GM12875 (cell line): ENCODE measurements at regions not wholly inside any gene's neighbourhood (a gene's known extent, or its start where the extent isn't known, plus 50 kb on each side); places are given as distances from the start of the nearest gene placed in this dataset.

Source experiments
- H3K4me3 ChIP-seq: one replicate; pipeline ENCODE4 v1.5.1; 2011; ENCODE audit warnings: low read depth, low read length, control low read depth
- CTCF ChIP-seq: IDR thresholded peaks from 2 replicates; pipeline ENCODE4 v1.5.1; 2011; ENCODE audit warnings: low read depth, mild to moderate bottlenecking, control low read depth, inconsistent platforms, low read length, moderate library complexity, borderline replicate concordance; ENCODE audit not compliant: insufficient read depth

- H3K4me3 ChIP-seq = no peak overlapping the region
- no peak for TF ChIP-seq CTCF
These were observed 621.8 kb downstream of the CDH26 start for GRCh38 chr20:60579941-60580515.

DNA sequence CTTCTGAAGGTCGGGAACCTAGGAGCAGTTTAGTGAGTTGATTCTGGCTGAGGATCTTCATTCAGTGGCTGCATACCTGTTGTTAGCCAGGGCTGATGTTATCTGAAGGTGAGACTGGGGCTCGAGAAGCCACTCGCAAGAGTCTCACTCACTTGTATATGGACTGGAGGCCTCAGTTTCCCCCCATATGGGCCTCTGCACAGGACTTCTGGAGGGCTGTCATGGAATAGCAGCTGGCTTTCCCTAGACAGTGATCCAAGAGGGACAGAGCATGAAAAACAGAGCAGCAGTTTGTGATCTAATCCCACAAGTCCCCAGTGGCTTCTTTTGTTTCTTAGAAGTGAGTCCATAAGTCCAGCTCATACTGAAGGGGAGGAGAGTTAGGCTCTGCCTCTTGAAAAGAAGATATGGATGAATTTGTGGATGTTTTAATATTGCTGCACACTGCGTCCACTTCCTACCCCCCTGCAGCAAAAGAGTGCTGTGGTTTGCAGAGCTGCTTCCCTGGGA, 623.4 kb downstream of the CDH26 start:
- no peak for TF ChIP-seq CTCF
- H3K4me3 ChIP-seq = no peak overlapping the region

- TF ChIP-seq CTCF = no peak
- no peak overlapping the region for H3K4me3 ChIP-seq
These were observed 625.5 kb downstream of the CDH26 start for GRCh38 chr20:60583741-60584140.

GRCh38 chr20:60584221-60584620, 626.0 kb downstream of the CDH26 start:
- no peak overlapping the region for H3K4me3 ChIP-seq
- no peak for TF ChIP-seq CTCF

DNA sequence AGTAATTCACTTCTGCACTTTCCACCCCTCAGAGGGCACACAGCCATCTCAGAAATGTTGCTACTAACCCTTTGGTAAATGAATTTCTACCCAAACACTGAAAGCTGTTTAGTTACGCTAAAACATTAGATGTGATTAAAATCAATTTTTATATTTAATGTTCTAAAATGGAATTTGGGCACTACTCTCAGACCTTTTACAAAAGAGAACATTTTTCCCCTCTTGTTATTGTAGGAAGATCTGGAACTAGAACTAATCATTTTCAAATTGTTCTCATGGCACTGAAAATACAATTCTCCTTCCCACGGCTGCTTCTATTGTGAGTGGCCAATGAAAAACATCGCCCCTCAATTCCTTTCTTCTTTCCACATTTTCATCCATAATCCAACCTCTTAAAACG, 627.4 kb downstream of the CDH26 start:
- H3K4me3 ChIP-seq = no peak overlapping the region
- no peak for TF ChIP-seq CTCF

- no peak for TF ChIP-seq CTCF
- H3K4me3 ChIP-seq = no peak overlapping the region
These were observed 628.2 kb downstream of the CDH26 start for GRCh38 chr20:60586269-60587050.

DNA sequence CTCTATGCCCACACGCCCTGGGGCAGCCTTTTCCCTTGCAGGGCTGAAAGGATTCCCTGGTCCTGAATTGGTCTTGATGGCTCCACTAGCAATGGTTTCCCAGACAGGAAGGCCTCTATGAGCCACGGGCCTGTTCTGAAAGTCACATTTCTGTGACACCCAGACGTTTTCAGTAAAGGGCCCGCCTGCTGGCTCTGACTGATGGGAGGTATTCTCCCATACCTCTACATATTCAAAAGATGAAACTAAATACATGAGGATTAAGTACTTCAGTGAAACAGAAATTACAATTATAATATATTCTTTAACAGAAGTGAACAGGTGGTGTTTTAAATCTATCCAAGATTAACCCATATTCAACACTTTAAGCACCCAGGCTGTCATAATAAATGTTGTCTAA, 629.8 kb downstream of the CDH26 start:
- no peak for TF ChIP-seq CTCF
- H3K4me3 ChIP-seq = no peak overlapping the region
